Muscle layer of colon (tissue), 2 donors: ENCODE measurements at regions not wholly inside any gene's neighbourhood (a gene's known extent, or its start where the extent isn't known, plus 50 kb on each side); places are given as distances from the start of the nearest gene placed in this dataset.

ENCODE experiments used
- H3K27ac ChIP-seq: one replicate; pipeline ENCODE4 v1.7.0; 2013; ENCODE audit warnings: low read depth, mild to moderate bottlenecking, low read length, moderate library complexity
- H3K27me3 ChIP-seq, 2 donors: one replicate each; pipeline ENCODE4 v1.7.0; 2013; ENCODE audit warnings: low read length in 2 of 2, mild to moderate bottlenecking in 2 of 2; ENCODE audit not compliant: insufficient read depth in 2 of 2, control insufficient read depth in 1 of 2
- H3K36me3 ChIP-seq: one replicate; pipeline ENCODE4 v1.7.0; 2013; ENCODE audit warnings: mild to moderate bottlenecking, low read length; ENCODE audit not compliant: insufficient read depth
- H3K4me1 ChIP-seq: one replicate; pipeline ENCODE4 v1.7.0; 2013; ENCODE audit warnings: mild to moderate bottlenecking, low read length; ENCODE audit not compliant: insufficient read depth
- H3K4me3 ChIP-seq, 2 donors: one replicate each; pipeline ENCODE4 v1.7.0; 2013; ENCODE audit warnings: low read length in 2 of 2, low read depth in 1 of 2, mild to moderate bottlenecking in 1 of 2, moderate library complexity in 1 of 2
- H3K9ac ChIP-seq: one replicate; pipeline ENCODE4 v1.7.0; 2013; ENCODE audit warnings: low read length
- H3K9me3 ChIP-seq: one replicate; pipeline ENCODE4 v1.7.0; 2013; ENCODE audit warnings: mild to moderate bottlenecking, low read length
- donor health status: abdominal sarcoma.
- donor health status: Adenocarcinoma of cecum.

DNA sequence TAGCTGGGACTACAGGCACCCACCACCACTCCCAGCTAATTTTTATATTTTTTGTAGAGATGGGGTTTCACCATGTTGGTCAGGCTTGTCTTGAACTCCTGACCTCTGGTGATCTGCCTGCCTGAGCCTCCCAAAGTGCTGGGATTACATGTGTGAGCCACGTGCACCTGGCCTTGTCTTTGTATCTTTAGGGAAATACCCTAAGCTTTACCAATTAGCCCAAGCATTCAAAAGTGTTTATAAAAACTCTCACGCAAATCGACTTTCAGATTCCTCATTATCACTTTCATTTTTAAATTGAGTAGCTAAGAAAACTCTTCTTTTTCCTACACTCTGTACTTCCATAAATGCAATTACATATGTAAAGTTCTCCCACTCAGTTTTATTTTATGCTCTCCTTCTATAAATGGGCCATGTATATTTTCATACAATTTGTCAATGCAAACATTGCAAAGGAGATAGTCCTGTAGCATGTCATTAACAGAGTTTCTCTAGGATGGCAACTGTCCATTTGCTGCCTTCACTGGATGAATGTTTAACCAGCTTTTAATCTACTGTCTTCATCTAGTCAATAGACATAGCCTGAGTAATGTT lies 326.2 kb upstream of the LRATD1 start:
- H3K4me3 ChIP-seq, result no peak overlapping the region
- no peak overlapping the region for H3K9ac ChIP-seq
- H3K4me1 ChIP-seq, result no peaks in the 10 kb centered on the region

DNA sequence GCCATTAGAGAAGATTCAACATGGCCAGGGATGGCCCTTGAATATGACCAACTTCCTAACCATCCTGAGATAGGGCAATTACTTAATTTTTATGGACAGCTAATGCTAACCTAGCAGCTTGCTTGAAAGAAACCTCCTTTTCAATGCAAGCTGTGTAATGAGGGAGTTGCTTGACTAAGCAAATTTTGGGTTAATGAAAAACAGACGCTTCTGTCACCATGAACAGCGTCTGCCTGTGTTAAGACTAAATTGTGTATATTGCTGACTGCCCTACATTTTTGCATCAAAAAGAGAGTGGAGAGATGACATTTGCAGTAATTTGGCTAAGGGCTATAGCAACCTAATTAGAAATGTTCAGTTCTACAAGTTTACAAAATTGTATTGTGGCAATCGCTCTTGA lies 319.2 kb upstream of the LRATD1 start:
- H3K27me3 ChIP-seq, result no peaks in the 10 kb centered on the region
- H3K27ac ChIP-seq, result no peak overlapping the region
- no peak overlapping the region for H3K9ac ChIP-seq
- no peaks in the 10 kb centered on the region for H3K9me3 ChIP-seq
- H3K4me3 ChIP-seq, result no peak overlapping the region
- H3K4me1 ChIP-seq, result no peaks in the 10 kb centered on the region
- no peaks in the 10 kb centered on the region for H3K36me3 ChIP-seq

More for the DNA sequence above, 326.2 kb upstream of the LRATD1 start:
- Histone ChIP-seq H3K9me3 (no peaks in the 10 kb centered on the region), H3K36me3 (no peaks in the 10 kb centered on the region), H3K27ac (no peak overlapping the region), H3K27me3 (no peaks in the 10 kb centered on the region)

DNA sequence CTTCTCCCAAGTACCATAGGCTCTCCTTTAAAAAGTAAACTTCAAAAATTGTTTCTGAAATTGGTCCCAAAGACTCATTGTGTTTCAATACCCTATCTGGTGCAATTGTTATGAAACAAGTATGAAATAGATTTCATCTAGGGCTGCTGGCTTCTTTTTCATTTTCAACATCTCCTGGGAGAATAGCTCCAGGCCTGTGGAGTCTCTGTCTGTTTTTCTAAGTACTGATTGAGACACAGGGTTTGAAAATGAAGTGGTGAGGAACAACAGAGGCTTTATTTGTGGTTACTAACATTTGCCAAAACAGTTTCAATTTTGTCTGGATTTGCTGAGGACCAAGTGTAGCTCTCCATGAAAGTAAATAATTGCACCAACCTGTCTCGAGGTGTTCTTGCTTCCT lies 315.9 kb upstream of the LRATD1 start:
- H3K9me3 ChIP-seq, result no peaks in the 10 kb centered on the region
- no peaks in the 10 kb centered on the region for H3K36me3 ChIP-seq
- H3K27ac ChIP-seq, result no peak overlapping the region
- H3K27me3 ChIP-seq, result no peaks in the 10 kb centered on the region
- no peaks in the 10 kb centered on the region for H3K4me1 ChIP-seq
- no peak overlapping the region for H3K9ac ChIP-seq
- H3K4me3 ChIP-seq, result no peak overlapping the region

- no peaks in the 10 kb centered on the region for H3K9me3 ChIP-seq
- H3K36me3 ChIP-seq, result no peaks in the 10 kb centered on the region
- H3K4me1 ChIP-seq, result no peaks in the 10 kb centered on the region
- H3K27ac ChIP-seq, result no peak overlapping the region
- H3K27me3 ChIP-seq, result no peaks in the 10 kb centered on the region
- H3K4me3 ChIP-seq, result no peak overlapping the region
- H3K9ac ChIP-seq, result no peak overlapping the region
Observed at GRCh38 chr2:14321357-14321756, 311.2 kb upstream of the LRATD1 start.

DNA sequence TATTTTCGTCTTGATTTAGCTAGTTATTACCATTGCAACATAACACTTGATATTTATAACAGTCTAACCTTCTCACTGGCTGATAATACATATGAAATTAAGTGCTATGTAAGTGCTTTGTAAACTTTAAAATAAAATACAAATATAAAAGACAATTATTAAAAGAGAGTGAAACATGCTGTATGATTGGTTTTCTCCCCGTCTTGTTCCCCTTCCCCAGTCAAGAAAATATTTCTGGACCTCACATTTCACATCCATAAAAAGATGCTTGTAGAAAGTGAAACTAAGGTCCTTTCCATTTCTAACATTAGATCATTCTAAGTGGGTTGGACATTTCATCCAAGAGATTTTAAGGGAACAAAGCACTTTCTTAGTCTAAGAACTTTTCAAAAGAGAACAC lies 310.2 kb upstream of the LRATD1 start:
- Histone ChIP-seq H3K4me3 (no peak overlapping the region), H3K27ac (no peak overlapping the region), H3K36me3 (no peaks in the 10 kb centered on the region), H3K27me3 (no peaks in the 10 kb centered on the region), H3K9me3 (no peaks in the 10 kb centered on the region), H3K9ac (no peak overlapping the region), H3K4me1 (no peaks in the 10 kb centered on the region)

- Histone ChIP-seq H3K27me3 (no peaks in the 10 kb centered on the region), H3K27ac (no peak overlapping the region), H3K36me3 (no peaks in the 10 kb centered on the region), H3K9me3 (no peaks in the 10 kb centered on the region), H3K4me1 (no peaks in the 10 kb centered on the region), H3K9ac (no peak overlapping the region), H3K4me3 (no peak overlapping the region)
Observed at GRCh38 chr2:14324308-14324707, 308.2 kb upstream of the LRATD1 start.

DNA sequence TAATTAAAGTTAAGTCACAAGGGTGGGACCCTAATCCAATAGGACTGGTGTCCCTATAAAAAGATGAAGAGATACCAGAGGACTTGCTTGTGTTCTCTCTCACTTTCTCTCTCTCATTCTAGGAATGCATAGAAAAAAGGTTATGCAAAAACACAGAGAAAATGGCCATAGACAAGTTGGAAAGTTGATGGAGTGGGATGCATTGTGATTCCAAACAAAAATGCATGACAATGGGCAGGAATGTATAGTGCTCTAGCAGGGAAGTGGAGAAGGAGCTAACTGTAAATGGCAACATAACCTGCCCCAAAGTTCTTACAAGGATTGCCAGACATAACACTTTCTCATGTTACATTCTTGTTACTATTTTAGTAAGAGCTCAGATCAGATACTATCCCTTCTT lies 301.6 kb upstream of the LRATD1 start:
- no peaks in the 10 kb centered on the region for H3K9me3 ChIP-seq
- H3K4me3 ChIP-seq, result no peak overlapping the region
- no peaks in the 10 kb centered on the region for H3K27me3 ChIP-seq
- no peaks in the 10 kb centered on the region for H3K4me1 ChIP-seq
- H3K9ac ChIP-seq, result no peak overlapping the region
- H3K27ac ChIP-seq, result no peak overlapping the region
- no peaks in the 10 kb centered on the region for H3K36me3 ChIP-seq

- Histone ChIP-seq H3K4me1 (no peaks in the 10 kb centered on the region), H3K27me3 (no peaks in the 10 kb centered on the region), H3K9ac (no peak overlapping the region), H3K4me3 (no peak overlapping the region), H3K27ac (no peak overlapping the region), H3K9me3 (no peaks in the 10 kb centered on the region), H3K36me3 (no peaks in the 10 kb centered on the region)
Observed at GRCh38 chr2:14336759-14337382, 295.6 kb upstream of the LRATD1 start.

GRCh38 chr2:14340703-14341102 lies 291.8 kb upstream of the LRATD1 start:
- H3K4me3 ChIP-seq, result no peak overlapping the region
- H3K9ac ChIP-seq, result no peak overlapping the region
- no peaks in the 10 kb centered on the region for H3K36me3 ChIP-seq
- H3K27ac ChIP-seq, result no peak overlapping the region
- H3K27me3 ChIP-seq, result no peaks in the 10 kb centered on the region
- no peaks in the 10 kb centered on the region for H3K9me3 ChIP-seq
- H3K4me1 ChIP-seq, result no peaks in the 10 kb centered on the region

DNA sequence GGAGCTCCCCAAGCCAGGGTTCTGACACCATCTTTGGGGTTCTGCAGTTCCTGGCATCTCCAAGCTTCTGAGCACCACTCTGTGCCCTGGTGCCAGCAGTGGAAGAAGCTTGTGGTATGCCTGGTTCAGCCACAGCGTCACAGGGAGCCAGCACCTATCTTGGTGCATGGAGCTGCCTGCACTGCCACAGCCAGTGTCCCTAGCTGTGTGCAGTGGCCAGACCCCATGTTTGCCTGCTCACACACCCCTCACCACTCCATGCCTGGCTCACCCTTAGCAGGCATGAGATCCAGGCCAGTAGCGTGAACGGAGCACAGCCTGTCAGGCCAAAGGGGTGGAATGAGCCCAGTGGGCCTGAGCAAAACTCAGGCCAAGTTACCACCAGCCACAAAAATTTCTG lies 290.2 kb upstream of the LRATD1 start:
- Histone ChIP-seq H3K4me3 (no peak overlapping the region), H3K9me3 (no peaks in the 10 kb centered on the region), H3K36me3 (no peaks in the 10 kb centered on the region), H3K27me3 (no peaks in the 10 kb centered on the region), H3K27ac (no peak overlapping the region), H3K9ac (no peak overlapping the region), H3K4me1 (no peaks in the 10 kb centered on the region)

GRCh38 chr2:14344355-14344754 lies 288.2 kb upstream of the LRATD1 start:
- no peaks in the 10 kb centered on the region for H3K9me3 ChIP-seq
- H3K4me1 ChIP-seq, result no peaks in the 10 kb centered on the region
- no peaks in the 10 kb centered on the region for H3K36me3 ChIP-seq
- no peak overlapping the region for H3K4me3 ChIP-seq
- no peaks in the 10 kb centered on the region for H3K27me3 ChIP-seq
- H3K9ac ChIP-seq, result no peak overlapping the region
- H3K27ac ChIP-seq, result no peak overlapping the region

DNA sequence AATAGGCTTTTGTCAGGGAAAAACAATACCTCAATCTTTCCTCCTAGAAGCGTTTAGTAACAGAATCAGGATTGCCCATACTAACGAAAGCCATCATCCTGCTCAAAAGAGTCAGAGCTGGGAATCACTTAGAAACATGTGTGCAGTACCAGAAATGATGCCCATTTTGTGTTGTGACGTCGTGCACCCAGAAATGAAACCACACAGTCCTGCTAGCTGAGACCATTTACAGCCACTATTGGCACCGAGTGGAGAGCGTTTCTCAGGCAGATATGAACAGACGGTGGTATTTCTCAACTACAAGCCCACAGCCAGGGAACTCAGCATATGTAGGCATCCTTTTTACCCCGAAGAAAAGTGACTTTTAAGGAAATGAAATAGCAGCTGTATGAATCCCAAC lies 284.3 kb upstream of the LRATD1 start:
- Histone ChIP-seq H3K27ac (no peak overlapping the region), H3K9ac (no peak overlapping the region), H3K4me1 (no peaks in the 10 kb centered on the region), H3K4me3 (no peak overlapping the region), H3K9me3 (no peaks in the 10 kb centered on the region), H3K36me3 (no peaks in the 10 kb centered on the region), H3K27me3 (no peaks in the 10 kb centered on the region)
